Stomach (tissue), 8 donors: ENCODE measurements at regions not wholly inside any gene's neighbourhood (a gene's known extent, or its start where the extent isn't known, plus 50 kb on each side); places are given as distances from the start of the nearest gene placed in this dataset.

Experiments
- DNase-seq, 2 donors: peaks; one replicate each; pipeline versions ENCODE4 v3.0.0 to v3.0.0-alpha.2; 2013 to 2019
- H3K27ac ChIP-seq, 5 donors: fragments of 200-600 bp in 4 of 5; sonication (generic) in 4 of 5; one replicate each; pipeline ENCODE4 v1.5.1; 2013 to 2019; ENCODE audit warnings: mild to moderate bottlenecking in 1 of 5, moderate library complexity in 1 of 5
- H3K27me3 ChIP-seq, 3 donors: fragments of 200-600 bp; sonication (generic); one replicate each; pipeline ENCODE4 v1.5.1; 2017 to 2019; ENCODE audit warnings: mixed run types in 1 of 3
- H3K36me3 ChIP-seq, 4 donors: fragments of 200-600 bp; sonication (generic); 1 replicate in 3 of 4; 2 replicates in 1 of 4; pipeline ENCODE4 v1.5.1; 2016 to 2019
- H3K4me1 ChIP-seq, 4 donors: fragments of 200-600 bp; sonication (generic); one replicate each; pipeline ENCODE4 v1.5.1; 2016 to 2019
- H3K4me3 ChIP-seq, 4 donors: fragments of 200-600 bp; sonication (generic) in 3 of 4; one replicate each; pipeline ENCODE4 v1.5.1; 2016 to 2019; ENCODE audit warnings: mild to moderate bottlenecking in 1 of 4
- H3K9me3 ChIP-seq, 4 donors: fragments of 200-600 bp; sonication (generic); one replicate each; pipeline ENCODE4 v1.5.1; 2016 to 2019
- EP300 ChIP-seq: sonication (generic); formaldehyde crosslinking; IDR thresholded peaks from one replicate; pipeline ENCODE4 v1.6.1; 2017; ENCODE audit warnings: antibody characterized with exemption
- POLR2A ChIP-seq, 4 donors: fragments of 450-650 bp; IDR thresholded peaks; one replicate each; pipeline ENCODE4 v1.6.1; 2016; ENCODE audit warnings: antibody characterized with exemption in 4 of 4, control low read depth in 2 of 4, mild to moderate bottlenecking in 1 of 4, moderate library complexity in 1 of 4
- POLR2AphosphoS5 ChIP-seq, 3 donors: sonication (generic); formaldehyde crosslinking; IDR thresholded peaks; one replicate each; pipeline ENCODE4 v1.6.1; 2016; ENCODE audit warnings: antibody characterized with exemption in 3 of 3
- WGBS, 5 donors: extraction: QIAGEN DNeasy Blood & Tissue Kit in 3 of 5; methylation state at CpG; one replicate each; pipeline versions ENCODE4 v1.1.5 to v1.1.7; 2013 to 2018; 5-methylcytosine and 5-hydroxymethylcytosine counted together
- intact Hi-C: fragments of 100-400 bp; cut with DNase I; formaldehyde crosslinking; loops from one replicate; pipeline ENCODE4 v1.15.1; 2023; ENCODE audit warnings: low total_unique reads
- TF ChIP-seq, protein P1 (sequence below), 7 experiments: fragments of 450-650 bp in 4 of 7; fragments of 200-600 bp in 3 of 7; sonication (generic) in 3 of 7; IDR thresholded peaks; one replicate each; pipeline ENCODE4 v1.5.1; 2016 to 2019; ENCODE audit warnings: antibody characterized with exemption in 7 of 7, control low read depth in 2 of 7, mild to moderate bottlenecking in 1 of 7
- donor health status: healthy with polysubstance abuse.
- donor health status: Bipolar disorder and iron deficiency.
- donor health status: healthy.

DNA sequence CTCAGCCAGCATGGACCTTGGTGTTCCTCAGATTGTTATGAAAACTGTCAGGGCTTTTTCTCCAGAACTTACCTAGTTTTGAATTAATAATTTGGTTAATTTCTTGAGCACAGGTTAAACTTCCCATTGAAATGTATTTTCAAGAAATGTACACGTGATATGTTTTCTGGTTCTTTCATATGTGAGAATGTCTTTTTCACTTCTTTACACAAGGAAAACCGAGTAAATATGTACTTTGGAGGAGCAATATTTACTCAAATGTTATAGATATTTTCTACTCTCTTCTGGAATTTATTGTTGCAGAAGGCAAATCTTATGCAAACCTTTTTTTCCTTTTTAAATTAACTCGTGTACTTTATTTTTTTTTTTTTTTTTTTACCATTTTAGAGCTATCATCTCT lies 134.3 kb downstream of the AHR start:
- Histone ChIP-seq H3K9me3 (peaks cover 4 to 13% (median 10%) of the 10 kb centered on the region in 4 donors), H3K36me3 (no peaks in the 10 kb centered on the region), H3K4me3 (no peak overlapping the region), H3K4me1 (no peaks in the 10 kb centered on the region), H3K27me3 (no peaks in the 10 kb centered on the region), H3K27ac (no peak overlapping the region)
- intact Hi-C loops = no loop called here
- TF ChIP-seq POLR2A (IDR thresholded peaks at IDR 0.05) (no peak), POLR2AphosphoS5 (IDR thresholded peaks at IDR 0.05) (no peak), EP300 (no peak)
- TF ChIP-seq, protein P1, sequence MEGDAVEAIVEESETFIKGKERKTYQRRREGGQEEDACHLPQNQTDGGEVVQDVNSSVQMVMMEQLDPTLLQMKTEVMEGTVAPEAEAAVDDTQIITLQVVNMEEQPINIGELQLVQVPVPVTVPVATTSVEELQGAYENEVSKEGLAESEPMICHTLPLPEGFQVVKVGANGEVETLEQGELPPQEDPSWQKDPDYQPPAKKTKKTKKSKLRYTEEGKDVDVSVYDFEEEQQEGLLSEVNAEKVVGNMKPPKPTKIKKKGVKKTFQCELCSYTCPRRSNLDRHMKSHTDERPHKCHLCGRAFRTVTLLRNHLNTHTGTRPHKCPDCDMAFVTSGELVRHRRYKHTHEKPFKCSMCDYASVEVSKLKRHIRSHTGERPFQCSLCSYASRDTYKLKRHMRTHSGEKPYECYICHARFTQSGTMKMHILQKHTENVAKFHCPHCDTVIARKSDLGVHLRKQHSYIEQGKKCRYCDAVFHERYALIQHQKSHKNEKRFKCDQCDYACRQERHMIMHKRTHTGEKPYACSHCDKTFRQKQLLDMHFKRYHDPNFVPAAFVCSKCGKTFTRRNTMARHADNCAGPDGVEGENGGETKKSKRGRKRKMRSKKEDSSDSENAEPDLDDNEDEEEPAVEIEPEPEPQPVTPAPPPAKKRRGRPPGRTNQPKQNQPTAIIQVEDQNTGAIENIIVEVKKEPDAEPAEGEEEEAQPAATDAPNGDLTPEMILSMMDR (IDR thresholded peaks at IDR 0.05) = no peak
- no peak for DNase-seq
- WGBS, 5 donors = 25 to 47% (median 31%) methylated on average over 3 of the region's 3 CpGs

DNA sequence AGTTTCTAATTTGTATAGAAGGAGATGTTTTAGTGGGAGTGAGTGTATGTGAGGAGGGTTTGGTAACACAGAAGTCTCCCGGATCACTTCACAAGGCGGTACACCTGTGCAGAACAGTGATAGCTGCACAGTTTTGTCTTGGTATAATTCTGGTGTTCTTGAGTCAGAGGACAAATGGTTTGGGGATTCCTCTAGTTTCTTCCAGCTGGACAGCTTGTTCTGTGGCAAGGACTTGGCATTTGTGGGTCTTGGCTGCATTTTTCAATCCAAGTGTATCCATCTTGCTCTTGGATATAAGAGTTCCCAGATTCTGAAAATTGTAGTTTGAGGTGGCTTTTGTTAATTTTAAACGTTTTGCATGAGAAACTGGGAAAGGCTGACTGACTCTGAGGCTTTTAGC lies 135.7 kb downstream of the AHR start:
- 81 to 91% (median 89%) methylated on average over 3 of the region's 3 CpGs for whole genome bisulfite sequencing, 5 donors
- TF ChIP-seq EP300 (no peak), POLR2AphosphoS5 (IDR thresholded peaks at IDR 0.05) (no peak), POLR2A (IDR thresholded peaks at IDR 0.05) (no peak)
- TF ChIP-seq, protein P1 (IDR thresholded peaks at IDR 0.05) = no peak
- Histone ChIP-seq H3K4me1 (no peaks in the 10 kb centered on the region), H3K36me3 (no peaks in the 10 kb centered on the region), H3K27me3 (no peaks in the 10 kb centered on the region), H3K27ac (no peak overlapping the region), H3K4me3 (no peak overlapping the region), H3K9me3 (no peaks in the 10 kb centered on the region)
- intact Hi-C loops = no loop called here
- no peak for DNase-seq

DNA sequence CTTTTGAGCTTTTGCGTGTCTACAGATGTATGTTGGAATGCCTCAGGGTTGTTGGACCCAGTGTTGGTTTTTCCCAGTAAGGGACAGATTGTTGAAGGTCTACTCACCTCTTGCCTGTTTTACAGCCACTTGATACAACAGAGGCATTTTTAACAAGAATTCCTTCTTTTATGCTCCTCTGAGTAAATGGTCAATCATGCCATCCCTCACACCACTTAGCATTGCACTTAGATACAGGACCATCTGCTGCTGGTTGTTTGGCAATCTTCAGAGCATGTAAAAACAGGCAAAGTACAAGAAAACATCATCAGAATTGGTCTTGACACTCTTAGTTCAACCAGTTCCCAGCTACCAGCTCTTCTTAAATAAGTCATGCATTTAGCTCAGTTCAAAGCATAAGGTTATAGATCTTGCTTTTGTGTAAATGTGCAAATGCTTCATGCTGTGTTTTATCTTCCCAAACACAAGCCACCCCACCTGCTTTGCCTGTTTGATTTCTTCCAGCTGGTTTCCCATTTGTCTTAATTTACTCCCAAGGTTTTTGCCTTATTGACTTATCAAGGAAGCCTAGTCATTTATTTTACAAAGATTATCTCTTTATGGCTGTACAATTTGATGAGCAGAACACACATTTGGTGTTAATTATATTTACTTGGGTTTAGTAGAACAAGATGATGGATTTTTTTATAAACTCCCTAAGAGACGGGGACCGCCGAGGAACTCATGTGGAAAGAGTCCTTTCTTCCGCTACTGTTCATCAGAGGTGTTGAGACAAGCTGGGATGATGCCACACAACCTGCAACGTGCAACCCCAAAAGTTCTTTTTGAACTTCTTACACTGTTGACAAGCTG lies 136.6 kb downstream of the AHR start:
- DNase-seq = peak in 1 of 2 donors; percentile 47
- TF ChIP-seq EP300 = no peak
- TF ChIP-seq, protein P1 (IDR thresholded peaks at IDR 0.05) = no peak
- no peak for TF ChIP-seq POLR2AphosphoS5 (IDR thresholded peaks at IDR 0.05)
- no peak for TF ChIP-seq POLR2A (IDR thresholded peaks at IDR 0.05)
- WGBS, 5 donors = 91 to 98% (median 94%) methylated on average over 6 of the region's 6 CpGs
- Histone ChIP-seq H3K27me3 (no peaks in the 10 kb centered on the region), H3K27ac (no peak overlapping the region), H3K9me3 (no peaks in the 10 kb centered on the region), H3K4me3 (no peak overlapping the region), H3K4me1 (no peaks in the 10 kb centered on the region), H3K36me3 (no peaks in the 10 kb centered on the region)
- intact Hi-C loops = no loop called here

DNA sequence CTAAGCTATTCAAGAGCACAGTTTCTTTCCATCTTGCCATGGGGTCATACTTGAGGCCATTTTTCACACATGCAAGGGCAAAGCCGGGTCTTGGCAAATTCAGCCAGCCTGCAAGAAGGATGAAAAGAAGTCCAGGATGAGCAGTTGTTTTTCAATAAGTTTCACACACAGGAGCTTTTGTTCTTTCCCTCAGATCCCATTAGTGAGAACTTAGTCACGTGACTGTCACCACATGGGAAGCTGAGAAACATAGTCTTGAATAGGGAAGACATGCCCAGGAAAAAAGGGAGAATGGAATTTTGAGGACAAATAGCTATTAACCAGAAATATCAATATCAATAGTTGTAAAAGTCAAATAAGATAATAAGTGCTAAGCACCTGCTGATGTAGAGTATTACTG lies 137.7 kb downstream of the AHR start:
- intact Hi-C loops = no loop called here
- WGBS, 5 donors = 71 to 90% (median 85%) methylated on average over 2 of the region's 2 CpGs

More for the DNA sequence above, 137.7 kb downstream of the AHR start:
- Histone ChIP-seq H3K9me3 (no peaks in the 10 kb centered on the region), H3K36me3 (no peaks in the 10 kb centered on the region), H3K27me3 (no peaks in the 10 kb centered on the region), H3K4me3 (no peak overlapping the region), H3K27ac (no peak overlapping the region), H3K4me1 (no peaks in the 10 kb centered on the region)
- TF ChIP-seq POLR2A (IDR thresholded peaks at IDR 0.05) = no peak
- TF ChIP-seq POLR2AphosphoS5 (IDR thresholded peaks at IDR 0.05) = no peak
- TF ChIP-seq, protein P1 (IDR thresholded peaks at IDR 0.05) = no peak
- no peak for TF ChIP-seq EP300
- no peak for DNase-seq
